ENCODE measurements at regions not wholly inside any gene's neighbourhood (a gene's known extent, or its start where the extent isn't known, plus 50 kb on each side); places are given as distances from the start of the nearest gene placed in this dataset.

- H3K4me3 ChIP-seq (ENCODE audit: low read length, poor library complexity, severe bottlenecking): no peak overlapping the region
- H3F3A ChIP-seq (ENCODE audit: low read depth): no peaks in the 10 kb centered on the region
- H4K20me1 ChIP-seq (ENCODE audit: insufficient read depth, low read length, poor library complexity, severe bottlenecking): no peaks in the 10 kb centered on the region
- no peaks in the 10 kb centered on the region for H3K9me2 ChIP-seq (replicated peaks; ENCODE audit: low read depth, low read length)
- no peaks in the 10 kb centered on the region for H3K4me1 ChIP-seq (ENCODE audit: insufficient read depth, low read length, poor library complexity, severe bottlenecking)
- TF ChIP-seq CTCF (conservative IDR thresholded peaks at IDR 0.05; ENCODE audit: low read length) (no peak), EZH2phosphoT487 (IDR thresholded peaks at IDR 0.05; ENCODE audit: borderline replicate concordance) (no peak)
- H3K79me2 ChIP-seq (ENCODE audit: insufficient read depth, low read length): no peaks in the 10 kb centered on the region
- H3K4me2 ChIP-seq (ENCODE audit: low read depth, low read length, poor library complexity, severe bottlenecking): no peak overlapping the region
- H3K9me3 ChIP-seq (ENCODE audit: insufficient read depth, low read depth, low read length): no peaks in the 10 kb centered on the region; the same call in 1 of the 2 replicates
- no peak overlapping the region for H2AFZ ChIP-seq (ENCODE audit: low read length)
- no peaks in the 10 kb centered on the region for H3K36me3 ChIP-seq (ENCODE audit: insufficient read depth, low read length)
- H3K27me3 ChIP-seq (ENCODE audit: insufficient read depth, low read length, poor library complexity, severe bottlenecking): no peaks in the 10 kb centered on the region
- H3K9ac ChIP-seq (ENCODE audit: low read depth, low read length, poor library complexity, severe bottlenecking): no peak overlapping the region
Measured at GRCh38 chr10:125232841-125233240, 72.5 kb upstream of the CTBP2 start.

GRCh38 chr10:125231813-125232475, 71.6 kb upstream of the CTBP2 start:
- Histone ChIP-seq H3K9ac (ENCODE audit: low read depth, low read length, poor library complexity, severe bottlenecking) (no peak overlapping the region), H4K20me1 (ENCODE audit: insufficient read depth, low read length, poor library complexity, severe bottlenecking) (no peaks in the 10 kb centered on the region), H3K27me3 (ENCODE audit: insufficient read depth, low read length, poor library complexity, severe bottlenecking) (no peaks in the 10 kb centered on the region), H2AFZ (ENCODE audit: low read length) (no peak overlapping the region), H3K4me1 (ENCODE audit: insufficient read depth, low read length, poor library complexity, severe bottlenecking) (no peaks in the 10 kb centered on the region), H3K79me2 (ENCODE audit: insufficient read depth, low read length) (no peaks in the 10 kb centered on the region), H3K9me3 (ENCODE audit: insufficient read depth, low read depth, low read length) (no peaks in the 10 kb centered on the region; the same call in 1 of the 2 replicates), H3K4me3 (ENCODE audit: low read length, poor library complexity, severe bottlenecking) (no peak overlapping the region), H3F3A (ENCODE audit: low read depth) (no peaks in the 10 kb centered on the region), H3K4me2 (ENCODE audit: low read depth, low read length, poor library complexity, severe bottlenecking) (no peak overlapping the region), H3K36me3 (ENCODE audit: insufficient read depth, low read length) (no peaks in the 10 kb centered on the region), H3K9me2 (replicated peaks; ENCODE audit: low read depth, low read length) (no peaks in the 10 kb centered on the region)
- TF ChIP-seq CTCF (conservative IDR thresholded peaks at IDR 0.05; ENCODE audit: low read length) (no peak), EZH2phosphoT487 (IDR thresholded peaks at IDR 0.05; ENCODE audit: borderline replicate concordance) (no peak)

GRCh38 chr10:125231116-125231812, 70.9 kb upstream of the CTBP2 start:
- TF ChIP-seq CTCF (conservative IDR thresholded peaks at IDR 0.05; ENCODE audit: low read length): no peak
- H4K20me1 ChIP-seq (ENCODE audit: insufficient read depth, low read length, poor library complexity, severe bottlenecking): no peaks in the 10 kb centered on the region
- no peaks in the 10 kb centered on the region for H3F3A ChIP-seq (ENCODE audit: low read depth)
- H3K9ac ChIP-seq (ENCODE audit: low read depth, low read length, poor library complexity, severe bottlenecking): no peak overlapping the region
- no peak overlapping the region for H2AFZ ChIP-seq (ENCODE audit: low read length)
- no peaks in the 10 kb centered on the region for H3K79me2 ChIP-seq (ENCODE audit: insufficient read depth, low read length)
- H3K4me1 ChIP-seq (ENCODE audit: insufficient read depth, low read length, poor library complexity, severe bottlenecking): no peaks in the 10 kb centered on the region
- H3K36me3 ChIP-seq (ENCODE audit: insufficient read depth, low read length): no peaks in the 10 kb centered on the region
- H3K9me2 ChIP-seq (replicated peaks; ENCODE audit: low read depth, low read length): no peaks in the 10 kb centered on the region
- no peak overlapping the region for H3K4me2 ChIP-seq (ENCODE audit: low read depth, low read length, poor library complexity, severe bottlenecking)
- H3K27me3 ChIP-seq (ENCODE audit: insufficient read depth, low read length, poor library complexity, severe bottlenecking): no peaks in the 10 kb centered on the region
- no peak overlapping the region for H3K4me3 ChIP-seq (ENCODE audit: low read length, poor library complexity, severe bottlenecking)
- H3K9me3 ChIP-seq (ENCODE audit: insufficient read depth, low read depth, low read length): peaks cover 6% of the 10 kb centered on the region; the same call in 1 of the 2 replicates
